Bronchial epithelial cell (primary cell): ENCODE measurements at regions not wholly inside any gene's neighbourhood (a gene's known extent, or its start where the extent isn't known, plus 50 kb on each side); places are given as distances from the start of the nearest gene placed in this dataset.
A peak's percentile ranks its signal among the peaks of the same experiment; 100 is the strongest.

Experiments used
- DNase-seq: peaks from one replicate; pipeline ENCODE4 v3.0.0-alpha.2; 2010; ENCODE audit warnings: low read depth
- FAIRE-seq: peaks from 2 replicates; lab custom pipeline; 2011; peaks lifted over from hg19 to GRCh38; lab: Jason Lieb, UNC
- H3K27me3 ChIP-seq: 2 replicates; pipeline ENCODE4 v1.5.1; 2011; ENCODE audit warnings: low read length; ENCODE audit not compliant: control insufficient read depth, insufficient read depth
- H3K36me3 ChIP-seq: 2 replicates; pipeline ENCODE4 v1.5.1; 2011; ENCODE audit warnings: low read length; ENCODE audit not compliant: control insufficient read depth, insufficient read depth
- H3K4me3 ChIP-seq: 2 replicates; pipeline ENCODE4 v1.5.1; 2011; ENCODE audit warnings: mild to moderate bottlenecking, low read depth, low read length, control low read depth
- TF ChIP-seq, protein P1 (sequence below): IDR thresholded peaks from 2 replicates; pipeline ENCODE4 v1.5.1; 2011; ENCODE audit warnings: mild to moderate bottlenecking, moderate library complexity, low read length, control low read depth, inconsistent platforms; ENCODE audit not compliant: insufficient read depth, severe bottlenecking

DNA sequence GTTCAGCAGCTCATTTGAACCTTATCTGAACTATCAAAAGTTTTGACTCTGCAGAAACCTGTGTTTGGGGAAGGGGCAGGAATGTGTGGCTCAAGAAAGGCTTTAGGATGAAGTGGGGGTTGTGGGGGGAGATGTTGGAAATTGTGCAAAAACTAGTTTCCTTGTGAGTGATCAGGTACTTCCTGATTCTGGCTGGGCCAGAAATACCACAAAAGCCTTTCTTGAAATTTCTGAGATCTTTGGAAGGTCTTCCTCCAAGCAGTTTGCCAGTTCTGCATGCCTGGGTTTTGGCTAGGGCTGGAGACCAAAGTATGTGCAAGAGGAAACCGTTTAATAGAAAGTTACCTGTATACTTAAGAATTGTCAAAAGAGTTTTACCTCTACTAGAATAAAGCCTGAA is 116.6 kb downstream of the BMP2 start:
- Histone ChIP-seq H3K27me3 (no peaks in the 10 kb centered on the region), H3K4me3 (no peak overlapping the region), H3K36me3 (no peaks in the 10 kb centered on the region)
- TF ChIP-seq, protein P1, sequence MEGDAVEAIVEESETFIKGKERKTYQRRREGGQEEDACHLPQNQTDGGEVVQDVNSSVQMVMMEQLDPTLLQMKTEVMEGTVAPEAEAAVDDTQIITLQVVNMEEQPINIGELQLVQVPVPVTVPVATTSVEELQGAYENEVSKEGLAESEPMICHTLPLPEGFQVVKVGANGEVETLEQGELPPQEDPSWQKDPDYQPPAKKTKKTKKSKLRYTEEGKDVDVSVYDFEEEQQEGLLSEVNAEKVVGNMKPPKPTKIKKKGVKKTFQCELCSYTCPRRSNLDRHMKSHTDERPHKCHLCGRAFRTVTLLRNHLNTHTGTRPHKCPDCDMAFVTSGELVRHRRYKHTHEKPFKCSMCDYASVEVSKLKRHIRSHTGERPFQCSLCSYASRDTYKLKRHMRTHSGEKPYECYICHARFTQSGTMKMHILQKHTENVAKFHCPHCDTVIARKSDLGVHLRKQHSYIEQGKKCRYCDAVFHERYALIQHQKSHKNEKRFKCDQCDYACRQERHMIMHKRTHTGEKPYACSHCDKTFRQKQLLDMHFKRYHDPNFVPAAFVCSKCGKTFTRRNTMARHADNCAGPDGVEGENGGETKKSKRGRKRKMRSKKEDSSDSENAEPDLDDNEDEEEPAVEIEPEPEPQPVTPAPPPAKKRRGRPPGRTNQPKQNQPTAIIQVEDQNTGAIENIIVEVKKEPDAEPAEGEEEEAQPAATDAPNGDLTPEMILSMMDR: no peak
- DNase-seq: no peak
- FAIRE-seq: no peak

DNA sequence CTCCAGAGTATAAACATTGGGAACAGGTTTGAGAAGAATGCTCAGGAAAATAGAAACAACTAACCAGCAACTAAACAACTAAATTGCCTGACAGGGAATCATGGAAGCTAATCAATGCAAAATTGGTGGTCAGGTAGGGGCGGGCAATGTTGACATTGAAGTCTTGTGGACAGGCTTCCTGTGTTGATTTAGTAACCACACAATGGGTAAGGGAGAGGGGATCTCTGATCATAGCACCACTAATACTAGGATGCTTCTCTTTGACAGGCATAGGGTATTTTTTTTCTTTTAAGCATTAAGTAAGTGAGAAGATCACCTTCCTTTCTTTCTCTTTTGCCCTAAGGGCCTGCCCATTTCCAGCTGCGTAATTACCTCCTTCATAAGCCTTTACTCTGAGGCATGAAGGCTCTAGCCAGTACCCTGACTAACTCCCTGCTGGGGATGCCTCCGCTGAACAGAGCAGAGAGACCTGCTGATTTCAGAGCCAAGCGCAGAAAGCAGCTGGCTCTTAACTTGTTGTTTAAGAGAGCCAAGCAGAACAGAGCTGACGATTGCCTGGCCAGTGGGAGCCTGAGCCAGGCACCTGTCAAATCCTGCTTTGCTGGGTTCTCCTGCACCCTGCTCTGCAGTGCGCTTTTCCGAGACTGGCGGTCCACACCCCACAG is 118.7 kb downstream of the BMP2 start:
- Histone ChIP-seq H3K27me3 (no peaks in the 10 kb centered on the region), H3K4me3 (no peak overlapping the region), H3K36me3 (no peaks in the 10 kb centered on the region)
- TF ChIP-seq, protein P1: no peak
- FAIRE-seq: no peak
- no peak for DNase-seq

DNA sequence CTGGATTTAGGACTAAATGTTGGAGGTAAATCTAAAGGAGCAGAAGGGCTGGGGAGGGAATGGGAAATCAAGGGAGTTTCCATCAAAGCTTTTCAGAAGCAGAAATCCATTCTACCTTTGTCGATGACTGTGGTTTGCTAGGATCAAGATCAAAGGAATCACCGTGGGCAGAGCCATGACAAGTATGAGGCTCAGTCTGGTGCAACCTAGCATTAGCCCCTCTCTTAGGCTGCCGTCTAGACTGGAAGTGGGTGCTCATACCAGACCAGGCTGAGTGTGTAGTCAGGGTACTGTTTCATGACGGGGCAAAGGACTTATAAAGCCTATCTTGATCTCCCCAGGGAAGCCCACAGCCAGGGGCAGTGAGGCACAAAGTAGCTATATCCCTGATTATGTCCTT is 120.5 kb downstream of the BMP2 start:
- DNase-seq (no peak), FAIRE-seq (peak; percentile 76)
- no peak overlapping the region for H3K4me3 ChIP-seq
- H3K36me3 ChIP-seq: no peaks in the 10 kb centered on the region
- TF ChIP-seq, protein P1: no peak
- H3K27me3 ChIP-seq: no peaks in the 10 kb centered on the region

DNA sequence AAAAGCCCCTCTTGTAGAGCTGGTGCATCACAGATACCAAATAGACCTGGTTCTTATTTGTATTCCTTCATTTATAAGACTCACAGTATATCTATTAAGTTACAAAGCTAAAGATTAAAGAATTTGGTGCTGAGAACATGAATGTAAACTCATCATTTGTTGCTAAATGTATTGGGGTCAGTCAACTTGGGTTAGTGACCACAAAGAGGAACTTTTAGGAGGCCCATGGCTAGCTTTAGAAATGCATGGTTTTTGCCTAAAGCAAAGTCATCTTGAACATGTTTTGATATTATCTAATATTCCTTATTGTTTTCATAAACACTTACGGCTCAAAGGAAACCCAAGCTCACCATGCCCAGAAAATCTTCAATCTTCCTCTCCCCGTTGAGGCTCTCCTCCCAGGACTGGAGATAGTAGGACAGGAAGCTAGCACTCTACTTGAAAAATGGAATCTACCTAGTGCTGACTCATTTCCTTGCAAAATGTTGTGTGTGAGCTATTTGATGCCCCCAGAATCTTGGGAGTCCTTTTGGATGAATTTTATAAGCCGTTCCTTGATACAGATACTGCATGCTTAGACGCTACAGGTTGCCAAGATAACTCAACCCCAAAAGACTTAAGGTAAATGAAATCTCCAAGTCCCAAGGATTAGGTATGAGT is 121.4 kb downstream of the BMP2 start:
- no peak overlapping the region for H3K4me3 ChIP-seq
- H3K27me3 ChIP-seq: peaks cover 2% of the 10 kb centered on the region
- DNase-seq (no peak), FAIRE-seq (no peak)
- TF ChIP-seq, protein P1: no peak
- no peaks in the 10 kb centered on the region for H3K36me3 ChIP-seq

DNA sequence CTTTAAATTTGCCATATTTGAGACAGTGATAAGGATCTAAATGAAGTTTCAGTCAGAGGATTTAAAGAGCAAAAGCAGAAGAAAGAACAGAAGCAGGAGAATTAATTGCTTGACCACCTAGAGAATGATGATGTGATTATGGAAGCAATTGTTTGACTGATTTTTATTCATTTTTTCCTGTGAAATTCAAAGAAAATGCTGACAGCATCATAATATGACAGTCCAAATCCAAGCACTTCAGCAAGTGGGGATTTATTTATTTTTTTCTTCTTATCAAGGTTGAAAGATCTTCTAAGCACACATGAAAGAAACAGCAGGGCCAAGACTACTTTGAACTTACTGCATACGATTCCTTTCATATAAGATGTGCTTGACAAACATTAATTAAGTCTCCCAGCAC is 125.2 kb downstream of the BMP2 start:
- no peak overlapping the region for H3K4me3 ChIP-seq
- H3K36me3 ChIP-seq: no peaks in the 10 kb centered on the region
- DNase-seq: no peak
- peaks cover 2% of the 10 kb centered on the region for H3K27me3 ChIP-seq
- FAIRE-seq: no peak
- TF ChIP-seq, protein P1: no peak
